ENCODE measurements at regions not wholly inside any gene's neighbourhood (a gene's known extent, or its start where the extent isn't known, plus 50 kb on each side); places are given as distances from the start of the nearest gene placed in this dataset.

DNA sequence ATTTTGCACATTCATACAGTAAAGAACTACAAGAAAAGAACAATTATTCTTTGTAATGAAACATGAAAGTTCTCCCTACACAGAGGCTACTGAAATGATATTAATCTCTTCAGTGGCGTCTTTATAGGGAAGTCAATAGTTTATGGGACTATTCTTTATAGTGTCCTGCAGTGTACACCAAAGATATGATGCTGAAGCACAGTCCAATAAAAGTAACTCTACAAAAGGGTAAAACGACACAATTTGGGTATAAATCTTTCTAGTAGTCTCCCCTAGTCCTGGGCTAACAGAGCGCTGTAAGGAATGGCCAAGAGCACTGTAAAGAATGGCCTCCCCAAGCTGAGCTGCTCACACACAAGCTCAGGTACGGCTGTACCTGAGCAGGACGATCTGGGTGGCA, 101.1 kb upstream of the FUNDC1 start:
- no peak for TF ChIP-seq POLR2A (IDR thresholded peaks at IDR 0.05; ENCODE audit: low read depth, low read length)
- TF ChIP-seq, protein P1, sequence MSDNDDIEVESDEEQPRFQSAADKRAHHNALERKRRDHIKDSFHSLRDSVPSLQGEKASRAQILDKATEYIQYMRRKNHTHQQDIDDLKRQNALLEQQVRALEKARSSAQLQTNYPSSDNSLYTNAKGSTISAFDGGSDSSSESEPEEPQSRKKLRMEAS (IDR thresholded peaks at IDR 0.05; ENCODE audit: insufficient read depth, insufficient read length), result no peak
- TF ChIP-seq, protein P2, sequence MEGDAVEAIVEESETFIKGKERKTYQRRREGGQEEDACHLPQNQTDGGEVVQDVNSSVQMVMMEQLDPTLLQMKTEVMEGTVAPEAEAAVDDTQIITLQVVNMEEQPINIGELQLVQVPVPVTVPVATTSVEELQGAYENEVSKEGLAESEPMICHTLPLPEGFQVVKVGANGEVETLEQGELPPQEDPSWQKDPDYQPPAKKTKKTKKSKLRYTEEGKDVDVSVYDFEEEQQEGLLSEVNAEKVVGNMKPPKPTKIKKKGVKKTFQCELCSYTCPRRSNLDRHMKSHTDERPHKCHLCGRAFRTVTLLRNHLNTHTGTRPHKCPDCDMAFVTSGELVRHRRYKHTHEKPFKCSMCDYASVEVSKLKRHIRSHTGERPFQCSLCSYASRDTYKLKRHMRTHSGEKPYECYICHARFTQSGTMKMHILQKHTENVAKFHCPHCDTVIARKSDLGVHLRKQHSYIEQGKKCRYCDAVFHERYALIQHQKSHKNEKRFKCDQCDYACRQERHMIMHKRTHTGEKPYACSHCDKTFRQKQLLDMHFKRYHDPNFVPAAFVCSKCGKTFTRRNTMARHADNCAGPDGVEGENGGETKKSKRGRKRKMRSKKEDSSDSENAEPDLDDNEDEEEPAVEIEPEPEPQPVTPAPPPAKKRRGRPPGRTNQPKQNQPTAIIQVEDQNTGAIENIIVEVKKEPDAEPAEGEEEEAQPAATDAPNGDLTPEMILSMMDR (IDR thresholded peaks at IDR 0.05; ENCODE audit: extremely low read depth in 1 of 2, insufficient read depth in 1 of 2, low read depth in 1 of 2, low read length in 2 of 2), result no peak
- no peak for TF ChIP-seq EZH2 (IDR thresholded peaks at IDR 0.05; ENCODE audit: borderline replicate concordance, low read depth, low read length, severe bottlenecking)
- TF ChIP-seq GATA2 (IDR thresholded peaks at IDR 0.05; ENCODE audit: insufficient read depth, insufficient read length, low read depth, low read length), result no peak
- TF ChIP-seq MYC (IDR thresholded peaks at IDR 0.05; ENCODE audit: low read depth, low read length), result no peak
